Right ventricle myocardium superior (tissue), 1 donor: ENCODE measurements at regions not wholly inside any gene's neighbourhood (a gene's known extent, or its start where the extent isn't known, plus 50 kb on each side); places are given as distances from the start of the nearest gene placed in this dataset.

Source experiments
- ATAC-seq: fragments of 200-7000 bp; cut with Tn5 transposase; one replicate; pipeline ENCODE4 v1.9.1; 2020; ENCODE audit warnings: mild to moderate bottlenecking; ENCODE audit not compliant: poor library complexity
- DNase-seq: peaks from one replicate; pipeline ENCODE4 v3.0.0-alpha.2; 2020
- intact Hi-C: fragments of 100-400 bp; cut with DNase I; formaldehyde crosslinking; loops from one replicate; pipeline ENCODE4 v1.11.2; 2022
- donor health status: DM: no; HTN: yes; CAD: no; lungs with severe emphysema.

GRCh38 chr4:157837071-157837703 is 335.6 kb downstream of the GASK1B start:
- DNase-seq = no peak
- intact Hi-C loops = no loop called here
- no peak for ATAC-seq

- DNase-seq = no peak
- intact Hi-C loops = loop anchor here (2.0 kb wide), 1 partner anchor 14 kb away; no protein-coding TSS in a partner anchor
- ATAC-seq = no peak
Observed at GRCh38 chr4:157832596-157832995, 340.2 kb downstream of the GASK1B start.

DNA sequence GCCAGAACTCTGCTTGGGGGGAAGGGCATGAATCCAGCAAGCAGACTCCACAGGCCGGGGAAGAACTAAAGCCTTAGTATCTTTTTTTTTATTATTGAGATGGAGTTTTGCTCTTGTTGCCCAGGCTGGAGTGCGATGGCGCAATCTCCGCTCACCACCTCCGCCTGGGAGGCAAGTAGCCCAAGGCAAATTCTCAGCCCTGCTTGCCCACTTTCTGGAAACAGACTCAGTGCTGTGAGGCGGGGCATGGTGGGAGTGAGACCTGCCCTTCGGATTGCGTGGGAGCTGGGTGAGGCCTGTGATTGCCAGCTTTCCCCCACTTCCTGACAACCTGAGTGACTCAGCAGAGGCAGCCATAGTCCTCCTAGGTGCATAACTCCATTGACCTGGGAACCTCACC is 348.8 kb downstream of the GASK1B start:
- no peak for DNase-seq
- intact Hi-C loops = no loop called here
- no peak for ATAC-seq

DNA sequence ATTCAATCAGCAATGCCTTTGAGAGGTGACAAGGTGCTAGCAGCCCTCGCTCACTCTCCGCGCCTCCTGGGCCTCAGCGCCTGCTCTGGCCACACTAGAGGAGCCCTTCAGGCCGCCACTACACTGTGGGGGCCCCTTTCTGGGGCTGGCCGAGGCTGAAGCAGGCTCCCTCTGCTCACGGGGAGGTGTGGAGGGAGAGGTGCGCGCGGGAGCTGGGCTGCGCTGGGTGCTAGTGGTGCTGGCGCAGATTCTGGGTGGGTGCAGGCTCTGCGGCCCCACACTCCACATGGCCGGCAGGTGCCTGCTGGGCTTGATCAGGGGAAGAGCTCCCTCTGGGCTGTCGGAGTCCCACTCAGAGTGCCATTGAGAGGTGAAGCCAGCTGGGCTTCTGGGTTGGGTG is 351.0 kb downstream of the GASK1B start:
- DNase-seq = no peak
- no peak for ATAC-seq
- intact Hi-C loops = no loop called here

GRCh38 chr4:157819693-157820464 is 352.9 kb downstream of the GASK1B start:
- DNase-seq (no peak), ATAC-seq (no peak)
- intact Hi-C loops = loop anchor here (2.0 kb wide), 1 partner anchor 13 kb away; no protein-coding TSS in a partner anchor

GRCh38 chr4:157818946-157819692 is 353.7 kb downstream of the GASK1B start:
- intact Hi-C loops = loop anchor here (2.0 kb wide), 1 partner anchor 14 kb away; no protein-coding TSS in a partner anchor
- DNase-seq (no peak), ATAC-seq (no peak)

GRCh38 chr4:157810137-157810774 is 362.6 kb downstream of the GASK1B start:
- intact Hi-C loops = no loop called here
- no peak for DNase-seq
- ATAC-seq = no peak

- DNase-seq (no peak), ATAC-seq (no peak)
- intact Hi-C loops = no loop called here
Observed at GRCh38 chr4:157808796-157809383, 363.9 kb downstream of the GASK1B start.

DNA sequence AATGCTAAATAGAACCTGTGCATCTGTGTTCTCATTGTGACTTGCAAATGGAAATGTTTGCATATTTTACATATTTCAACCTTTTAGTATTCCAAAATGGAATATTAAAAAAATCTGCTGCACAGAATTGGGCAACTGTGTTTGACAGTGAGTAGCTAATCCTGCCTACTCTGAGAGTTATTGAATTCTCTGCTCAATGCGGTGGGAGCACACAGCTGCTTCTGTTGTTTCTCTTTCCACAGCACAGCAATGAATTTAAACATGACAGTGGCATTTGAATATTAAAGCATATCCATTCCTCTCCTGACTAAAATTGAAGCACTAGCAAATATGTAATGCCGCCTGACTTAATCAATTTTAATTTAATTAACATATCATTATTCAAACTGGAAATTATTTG is 366.6 kb downstream of the GASK1B start:
- intact Hi-C loops = no loop called here
- ATAC-seq = no peak
- no peak for DNase-seq

DNA sequence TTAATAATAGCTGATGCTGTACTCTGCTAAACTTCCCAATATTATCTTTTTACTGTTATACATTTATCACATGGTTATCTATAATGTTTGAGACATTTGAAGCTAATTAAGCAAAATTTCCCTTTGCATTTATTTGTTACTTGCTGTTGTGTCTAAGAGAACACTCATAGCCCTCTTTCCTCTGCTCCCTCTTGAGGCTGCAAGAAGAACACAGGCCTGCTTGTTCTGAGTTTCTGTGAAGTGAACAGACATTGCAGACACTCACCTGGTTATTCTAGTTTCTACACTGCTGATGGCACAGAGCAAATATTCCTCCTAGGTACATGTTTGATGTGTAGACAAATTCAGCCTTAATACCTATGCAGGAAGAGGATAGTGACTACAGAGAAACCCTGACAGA is 367.8 kb downstream of the GASK1B start:
- DNase-seq (no peak), ATAC-seq (no peak)
- intact Hi-C loops = no loop called here

DNA sequence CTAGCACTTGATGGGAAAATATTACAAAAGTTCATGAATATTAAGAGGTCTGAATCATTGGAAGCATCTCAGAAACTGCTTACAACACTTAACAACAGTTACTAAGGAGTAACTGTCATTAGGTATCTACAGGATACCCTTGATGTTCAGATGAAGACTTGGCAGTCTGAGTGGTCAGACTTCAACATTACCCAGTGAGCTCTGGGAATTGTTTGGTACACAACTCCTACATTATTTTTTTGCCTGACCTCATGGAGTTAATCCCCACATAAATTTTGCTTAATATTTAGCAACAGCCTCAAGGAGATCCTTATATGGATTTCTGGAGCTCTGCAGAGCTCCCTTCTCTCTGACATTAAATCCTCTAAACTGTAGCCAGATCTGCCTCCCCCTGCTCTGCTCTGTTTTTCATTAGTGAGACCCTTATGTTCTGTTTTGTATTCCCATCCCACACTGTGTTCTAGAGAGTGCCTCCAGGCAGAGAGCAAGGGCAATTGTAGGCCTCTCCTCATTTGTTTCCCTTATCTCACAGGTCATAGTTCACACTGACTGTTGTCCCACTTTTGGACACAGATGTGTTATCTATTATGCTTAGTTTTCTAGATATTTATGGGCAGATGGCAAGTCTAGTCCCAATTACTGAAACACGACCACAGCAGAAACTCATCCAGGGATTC is 368.8 kb downstream of the GASK1B start:
- ATAC-seq (no peak), DNase-seq (no peak)
- intact Hi-C loops = no loop called here

GRCh38 chr4:157803421-157803820 is 369.4 kb downstream of the GASK1B start:
- DNase-seq = no peak
- no peak for ATAC-seq
- intact Hi-C loops = no loop called here

GRCh38 chr4:157795495-157795894 is 377.3 kb downstream of the GASK1B start:
- intact Hi-C loops = no loop called here
- DNase-seq = no peak
- ATAC-seq = no peak

DNA sequence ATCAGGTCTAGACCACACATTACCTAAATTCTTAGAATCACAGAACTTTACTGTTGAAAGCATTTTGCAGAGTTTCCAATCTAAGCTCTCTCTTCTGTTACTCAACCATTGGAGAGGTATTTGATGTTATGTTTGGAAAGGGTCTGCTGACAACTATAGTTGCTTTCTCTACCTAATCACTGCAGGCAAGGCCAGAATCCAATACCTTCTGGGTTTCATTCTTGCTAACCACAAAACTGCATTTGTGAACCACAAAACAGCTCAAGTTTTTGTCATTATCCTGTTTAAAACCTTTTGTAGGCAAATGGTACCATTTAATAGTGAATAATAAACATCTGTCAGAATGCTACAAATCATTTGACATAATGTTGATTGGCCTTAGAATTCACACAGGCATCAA is 380.1 kb downstream of the GASK1B start:
- intact Hi-C loops = no loop called here
- ATAC-seq (no peak), DNase-seq (no peak)

- intact Hi-C loops = no loop called here
- DNase-seq (no peak), ATAC-seq (no peak)
Observed at GRCh38 chr4:157791236-157791635, 381.6 kb downstream of the GASK1B start.

DNA sequence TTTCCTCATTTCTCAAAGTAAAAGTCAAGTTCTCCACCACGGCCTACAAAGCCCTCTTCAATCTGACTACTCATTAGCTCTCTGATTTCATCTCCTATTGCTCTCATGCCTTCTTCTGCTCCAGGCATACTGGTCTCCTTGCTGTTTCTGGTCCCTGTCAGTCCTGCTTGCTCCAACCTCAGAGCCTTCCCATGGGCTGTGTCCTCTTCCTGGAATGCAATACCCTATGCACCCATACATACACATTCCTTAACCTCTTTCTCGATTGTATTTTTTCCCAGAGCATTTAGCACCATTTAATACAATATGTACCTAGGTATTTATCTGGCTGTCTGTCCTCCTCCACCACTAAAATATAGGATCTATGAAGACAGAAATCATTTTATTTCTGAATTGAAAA is 385.2 kb downstream of the GASK1B start:
- no peak for DNase-seq
- no peak for ATAC-seq
- intact Hi-C loops = no loop called here

DNA sequence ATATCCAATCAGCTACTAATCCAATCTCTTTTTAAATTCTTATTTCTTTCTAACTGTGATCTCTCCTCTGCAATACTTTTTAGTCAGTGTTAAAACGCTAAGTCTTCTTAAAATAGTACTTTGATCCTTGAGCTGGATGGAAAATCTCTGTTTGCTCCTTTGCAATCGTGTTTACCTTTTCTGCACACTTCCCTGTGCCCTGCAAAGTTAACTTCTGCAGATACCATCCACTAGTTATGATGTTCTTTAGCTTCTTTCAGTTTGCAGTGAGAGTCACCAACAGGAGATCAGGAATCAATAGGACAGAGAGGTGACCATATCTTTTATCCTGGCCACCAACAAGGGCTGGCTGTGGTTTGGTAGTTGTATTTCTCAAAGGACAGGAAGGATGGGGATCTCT is 391.5 kb downstream of the GASK1B start:
- ATAC-seq = no peak
- intact Hi-C loops = no loop called here
- no peak for DNase-seq

DNA sequence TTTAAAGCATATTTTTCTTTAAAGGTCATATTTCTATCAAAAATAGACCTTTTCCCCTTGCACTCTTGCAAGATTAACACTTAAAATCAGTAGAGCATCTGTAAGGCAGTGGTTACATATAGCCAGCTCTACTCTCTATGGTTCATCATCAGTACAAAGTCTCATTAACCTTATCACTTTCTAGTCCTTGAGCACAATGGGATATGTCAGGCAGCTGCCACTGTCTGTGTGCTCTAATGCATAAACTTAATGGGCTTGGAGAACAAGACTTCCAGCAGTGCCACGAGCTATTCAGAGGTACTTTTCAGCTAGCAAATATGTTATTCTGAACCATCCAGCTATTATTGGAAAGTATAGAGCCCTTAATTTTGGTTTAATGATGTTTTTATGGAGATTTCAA is 393.7 kb downstream of the GASK1B start:
- intact Hi-C loops = no loop called here
- DNase-seq (no peak), ATAC-seq (no peak)
